ENCODE measurements at regions not wholly inside any gene's neighbourhood (a gene's known extent, or its start where the extent isn't known, plus 50 kb on each side); places are given as distances from the start of the nearest gene placed in this dataset.

GRCh38 chr4:89625599-89626293 lies 211.2 kb downstream of the SNCA start:
- no peak for DNase-seq (ENCODE audit: extremely low spot score)
- TF ChIP-seq HDGF (IDR thresholded peaks at IDR 0.05; ENCODE audit: borderline replicate concordance) = no peak
- TF ChIP-seq NFRKB (IDR thresholded peaks at IDR 0.05) = no peak
- ChIA-PET POLR2A (no interaction called here), CTCF (no interaction called here)

DNA sequence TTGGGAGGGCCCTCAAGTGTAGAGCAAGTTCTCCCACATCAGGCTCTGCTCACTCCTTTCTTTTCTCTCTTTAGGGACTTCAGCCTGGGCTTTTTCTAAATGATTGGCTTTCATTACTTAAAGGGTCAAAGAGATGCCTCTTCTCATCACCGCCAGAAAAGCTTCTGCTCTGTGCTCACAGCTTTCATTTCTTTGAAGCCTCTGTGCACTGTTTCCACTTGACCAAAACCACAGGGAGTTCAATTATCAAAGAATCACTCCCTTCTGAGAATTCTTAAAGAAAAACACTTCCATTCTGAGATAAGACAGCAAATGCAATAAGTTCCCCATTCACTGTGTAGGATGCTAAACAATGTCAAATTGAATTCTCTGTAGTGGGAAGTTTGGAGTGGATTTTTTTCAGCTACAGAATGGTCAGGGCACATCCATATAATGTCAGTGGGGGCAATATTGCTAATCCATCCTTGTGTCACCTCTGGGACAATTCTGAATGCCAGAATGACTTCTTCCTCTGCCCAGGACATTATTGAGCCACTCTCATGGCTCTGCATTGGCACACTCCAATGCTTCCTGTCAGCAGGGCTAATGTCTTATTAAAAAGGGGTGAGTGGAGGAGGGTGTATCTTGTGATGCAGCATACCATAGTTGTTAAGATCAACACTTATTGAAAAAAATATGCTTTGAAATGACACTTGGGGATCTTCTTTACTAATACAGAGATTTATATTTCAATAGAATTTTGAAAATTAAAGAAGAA lies 217.6 kb downstream of the SNCA start:
- CTCF ChIA-PET = no interaction called here
- POLR2A ChIA-PET = no interaction called here
- no peak for DNase-seq (ENCODE audit: extremely low spot score)
- TF ChIP-seq BHLHE40 (IDR thresholded peaks at IDR 0.05; ENCODE audit: borderline replicate concordance) = no peak
- no peak for TF ChIP-seq SP1 (IDR thresholded peaks at IDR 0.05)
- TF ChIP-seq L3MBTL2 (conservative IDR thresholded peaks at IDR 0.05) = no peak
- no peak for TF ChIP-seq SUZ12 (IDR thresholded peaks at IDR 0.05)

DNA sequence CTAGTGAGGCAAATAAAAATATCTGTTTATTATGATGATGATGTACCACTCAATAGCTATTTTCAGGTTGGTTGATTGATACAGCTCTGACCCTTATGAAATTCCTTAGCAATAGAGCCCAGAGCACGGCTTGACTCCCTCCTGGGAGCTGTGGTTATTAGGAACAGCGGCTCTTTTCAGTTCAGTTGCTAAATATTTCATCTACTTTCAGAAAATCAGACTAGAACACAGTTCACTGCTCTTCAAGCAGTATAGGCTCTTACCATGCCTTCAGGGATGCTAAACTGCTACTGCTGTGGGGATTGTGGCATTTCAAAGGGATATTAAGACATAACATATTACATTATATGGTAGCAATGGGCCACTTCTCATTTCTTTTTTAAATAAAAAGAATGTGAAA lies 218.8 kb downstream of the SNCA start:
- no peak for DNase-seq (ENCODE audit: extremely low spot score)
- CTCF ChIA-PET = no interaction called here
- TF ChIP-seq CTBP1 (IDR thresholded peaks at IDR 0.05; ENCODE audit: borderline replicate concordance) = no peak
- TF ChIP-seq LEF1 (IDR thresholded peaks at IDR 0.05; ENCODE audit: borderline replicate concordance) = no peak
- TF ChIP-seq FOXK2 (IDR thresholded peaks at IDR 0.05) = no peak
- TF ChIP-seq HDGF (IDR thresholded peaks at IDR 0.05; ENCODE audit: borderline replicate concordance) = no peak
- no peak for TF ChIP-seq SP1 (IDR thresholded peaks at IDR 0.05)
- TF ChIP-seq ELF4 (IDR thresholded peaks at IDR 0.05) = no peak
- no peak for TF ChIP-seq ARNT (IDR thresholded peaks at IDR 0.05)
- TF ChIP-seq TARDBP (IDR thresholded peaks at IDR 0.05) = no peak
- TF ChIP-seq FOXM1 (IDR thresholded peaks at IDR 0.05; ENCODE audit: borderline replicate concordance) = no peak
- POLR2A ChIA-PET = no interaction called here

GRCh38 chr4:89617317-89617716 lies 219.6 kb downstream of the SNCA start:
- CTCF ChIA-PET = no interaction called here
- no peak for TF ChIP-seq FOXM1 (IDR thresholded peaks at IDR 0.05; ENCODE audit: borderline replicate concordance)
- TF ChIP-seq ARNT (IDR thresholded peaks at IDR 0.05) = no peak
- TF ChIP-seq TARDBP (IDR thresholded peaks at IDR 0.05) = no peak
- no peak for TF ChIP-seq FOXK2 (IDR thresholded peaks at IDR 0.05)
- TF ChIP-seq, protein P1, sequence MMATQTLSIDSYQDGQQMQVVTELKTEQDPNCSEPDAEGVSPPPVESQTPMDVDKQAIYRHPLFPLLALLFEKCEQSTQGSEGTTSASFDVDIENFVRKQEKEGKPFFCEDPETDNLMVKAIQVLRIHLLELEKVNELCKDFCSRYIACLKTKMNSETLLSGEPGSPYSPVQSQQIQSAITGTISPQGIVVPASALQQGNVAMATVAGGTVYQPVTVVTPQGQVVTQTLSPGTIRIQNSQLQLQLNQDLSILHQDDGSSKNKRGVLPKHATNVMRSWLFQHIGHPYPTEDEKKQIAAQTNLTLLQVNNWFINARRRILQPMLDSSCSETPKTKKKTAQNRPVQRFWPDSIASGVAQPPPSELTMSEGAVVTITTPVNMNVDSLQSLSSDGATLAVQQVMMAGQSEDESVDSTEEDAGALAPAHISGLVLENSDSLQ (IDR thresholded peaks at IDR 0.05) = no peak
- TF ChIP-seq BHLHE40 (IDR thresholded peaks at IDR 0.05; ENCODE audit: borderline replicate concordance) = no peak
- TF ChIP-seq LEF1 (IDR thresholded peaks at IDR 0.05; ENCODE audit: borderline replicate concordance) = no peak
- TF ChIP-seq ZNF384 (IDR thresholded peaks at IDR 0.05) = no peak
- TF ChIP-seq SUZ12 (IDR thresholded peaks at IDR 0.05) = no peak
- TF ChIP-seq NFRKB (IDR thresholded peaks at IDR 0.05) = no peak
- DNase-seq (ENCODE audit: extremely low spot score) = no peak
- POLR2A ChIA-PET = no interaction called here

DNA sequence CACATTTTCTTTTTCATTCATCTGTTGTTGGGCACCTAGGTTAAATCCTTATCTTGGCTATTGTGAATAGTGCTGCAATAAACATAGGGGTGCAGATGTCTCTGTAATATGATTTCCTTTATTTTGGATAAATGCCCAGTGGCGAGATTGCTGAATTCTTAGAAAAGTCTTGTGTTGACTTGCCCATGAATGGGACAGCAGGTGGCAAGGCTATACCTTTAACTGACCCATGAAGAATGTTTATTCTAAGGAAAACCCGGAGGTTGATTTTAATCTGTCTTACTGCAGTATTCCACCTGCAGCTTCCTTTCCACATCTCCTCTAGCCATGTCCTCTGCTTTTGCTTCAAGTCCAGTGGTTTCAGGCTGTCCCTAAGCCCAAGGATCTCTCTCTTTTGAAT lies 220.6 kb downstream of the SNCA start:
- no peak for DNase-seq (ENCODE audit: extremely low spot score)
- POLR2A ChIA-PET = no interaction called here
- CTCF ChIA-PET = no interaction called here
- TF ChIP-seq SP1 (IDR thresholded peaks at IDR 0.05) (no peak), HDGF (IDR thresholded peaks at IDR 0.05; ENCODE audit: borderline replicate concordance) (no peak), L3MBTL2 (conservative IDR thresholded peaks at IDR 0.05) (no peak), LEF1 (IDR thresholded peaks at IDR 0.05; ENCODE audit: borderline replicate concordance) (no peak), CTBP1 (IDR thresholded peaks at IDR 0.05; ENCODE audit: borderline replicate concordance) (no peak), ZNF384 (IDR thresholded peaks at IDR 0.05) (no peak), FOXM1 (IDR thresholded peaks at IDR 0.05; ENCODE audit: borderline replicate concordance) (no peak), NFRKB (IDR thresholded peaks at IDR 0.05) (no peak), FOXK2 (IDR thresholded peaks at IDR 0.05) (no peak), ARNT (IDR thresholded peaks at IDR 0.05) (no peak), SUZ12 (IDR thresholded peaks at IDR 0.05) (no peak), TARDBP (IDR thresholded peaks at IDR 0.05) (no peak), ELF4 (IDR thresholded peaks at IDR 0.05) (no peak), FOXA1 (IDR thresholded peaks at IDR 0.05) (no peak), BHLHE40 (IDR thresholded peaks at IDR 0.05; ENCODE audit: borderline replicate concordance) (no peak)
- TF ChIP-seq, protein P1 (IDR thresholded peaks at IDR 0.05) = no peak

DNA sequence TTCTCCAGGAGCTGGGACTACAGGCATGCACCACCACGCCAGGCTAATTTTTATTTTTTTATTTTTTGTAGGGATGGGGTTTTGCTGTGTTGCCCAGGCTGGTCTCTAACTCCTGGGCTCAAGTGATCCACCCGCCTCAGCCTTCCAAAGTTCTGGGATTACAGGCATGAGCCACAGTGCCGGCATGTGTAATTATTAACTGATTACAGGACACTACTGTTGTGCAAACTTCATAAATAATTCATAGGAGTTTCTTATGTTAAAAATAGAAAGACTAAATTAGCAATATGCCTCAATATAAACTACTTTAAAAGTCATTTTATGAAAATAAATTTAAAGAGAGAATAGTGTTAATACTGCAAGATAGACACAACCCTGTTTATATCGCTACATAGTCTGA lies 221.9 kb downstream of the SNCA start:
- no peak for TF ChIP-seq NFRKB (IDR thresholded peaks at IDR 0.05)
- TF ChIP-seq ELF4 (IDR thresholded peaks at IDR 0.05) = no peak
- TF ChIP-seq ARNT (IDR thresholded peaks at IDR 0.05) = no peak
- no peak for TF ChIP-seq FOXA1 (IDR thresholded peaks at IDR 0.05)
- TF ChIP-seq TARDBP (IDR thresholded peaks at IDR 0.05) = no peak
- no peak for TF ChIP-seq ZNF384 (IDR thresholded peaks at IDR 0.05)
- no peak for TF ChIP-seq HDGF (IDR thresholded peaks at IDR 0.05; ENCODE audit: borderline replicate concordance)
- TF ChIP-seq SUZ12 (IDR thresholded peaks at IDR 0.05) = no peak
- TF ChIP-seq, protein P1 (IDR thresholded peaks at IDR 0.05) = no peak
- no peak for TF ChIP-seq CTBP1 (IDR thresholded peaks at IDR 0.05; ENCODE audit: borderline replicate concordance)
- no peak for TF ChIP-seq BHLHE40 (IDR thresholded peaks at IDR 0.05; ENCODE audit: borderline replicate concordance)
- no peak for DNase-seq (ENCODE audit: extremely low spot score)
- ChIA-PET CTCF (no interaction called here), POLR2A (no interaction called here)
